IMR-90 (cell line): ENCODE measurements at regions not wholly inside any gene's neighbourhood (a gene's known extent, or its start where the extent isn't known, plus 50 kb on each side); places are given as distances from the start of the nearest gene placed in this dataset.

ENCODE experiments used
- ATAC-seq: fragments of 200-7000 bp; cut with Tn5 transposase; 2 replicates; pipeline ENCODE4 v1.9.1; 2020; ENCODE audit warnings: low read depth, mild to moderate bottlenecking, moderate library complexity
- BruUV-seq: library from RNA; stranded (reverse); fragments of 400-500 nt; replicated peaks from 2 replicates; lab custom pipeline; 2021; lab: Mats Ljungman, UMichigan
- CTCF ChIA-PET: fragments of 300-600 bp; formaldehyde crosslinking; extraction: SDS; loops from one replicate; lab custom pipeline; 2021; ENCODE audit warnings: antibody characterized with exemption; lab: Yijun Ruan, JAX
- POLR2A ChIA-PET: fragments of 300-600 bp; sonication (Branson Sonifier 250); formaldehyde crosslinking; loops from one replicate; lab custom pipeline; 2022; ENCODE audit warnings: antibody characterized with exemption; ENCODE audit not compliant: unreplicated experiment; lab: Charles Lee
- DNase-seq: peaks from one replicate; pipeline ENCODE4 v3.0.0; 2013
- H2AFZ ChIP-seq: replicated peaks from 2 replicates; pipeline ENCODE3; 2013; ENCODE audit warnings: low read length, mild to moderate bottlenecking; ENCODE audit not compliant: poor library complexity
- H2AK5ac ChIP-seq: 2 replicates; pipeline ENCODE4 v1.6.1; 2013; ENCODE audit warnings: low read depth, low read length, inconsistent platforms
- H2AK9ac ChIP-seq: replicated peaks from 2 replicates; pipeline ENCODE3; 2013; ENCODE audit warnings: mild to moderate bottlenecking, low read depth, low read length, moderate library complexity; ENCODE audit not compliant: poor library complexity
- H2BK120ac ChIP-seq: 2 replicates; pipeline ENCODE4 v1.6.1; 2013; ENCODE audit warnings: low read depth, low read length, inconsistent platforms
- H2BK15ac ChIP-seq: 3 replicates; pipeline ENCODE4 v1.6.1; 2013; ENCODE audit warnings: low read depth, low read length, inconsistent platforms
- H2BK20ac ChIP-seq: 2 replicates; pipeline ENCODE4 v1.6.1; 2013; ENCODE audit warnings: low read depth, mild to moderate bottlenecking, inconsistent platforms, low read length, moderate library complexity
- H2BK5ac ChIP-seq: 2 replicates; pipeline ENCODE4 v1.6.1; 2013; ENCODE audit warnings: mild to moderate bottlenecking, low read depth, low read length, inconsistent platforms; ENCODE audit not compliant: poor library complexity, severe bottlenecking
- H3K14ac ChIP-seq: replicated peaks from 2 replicates; pipeline ENCODE4 v1.6.1; 2013; ENCODE audit warnings: low read depth, low read length, inconsistent platforms
- H3K18ac ChIP-seq: 2 replicates; pipeline ENCODE4 v1.6.1; 2013; ENCODE audit warnings: low read depth, low read length, control low read depth
- H3K23ac ChIP-seq: 2 replicates; pipeline ENCODE4 v1.6.1; 2013; ENCODE audit warnings: low read depth, low read length, inconsistent platforms
- H3K27ac ChIP-seq: 2 replicates; pipeline ENCODE4 v1.5.1; 2013; ENCODE audit warnings: mild to moderate bottlenecking, control low read depth, low read length; ENCODE audit not compliant: insufficient read depth
- H3K27me3 ChIP-seq: 2 replicates; pipeline ENCODE4 v1.6.1; 2013; ENCODE audit warnings: low read length; ENCODE audit not compliant: control insufficient read depth, insufficient read depth
- H3K36me3 ChIP-seq: 2 replicates; pipeline ENCODE4 v1.6.1; 2013; ENCODE audit warnings: low read length, mixed read lengths; ENCODE audit not compliant: control insufficient read depth, insufficient read depth
- H3K4ac ChIP-seq: 2 replicates; pipeline ENCODE4 v1.6.1; 2013; ENCODE audit warnings: low read depth, low read length, inconsistent platforms
- H3K4me1 ChIP-seq: 2 replicates; pipeline ENCODE4 v1.6.1; 2013; ENCODE audit warnings: low read length, mixed read lengths; ENCODE audit not compliant: control insufficient read depth, insufficient read depth
- H3K4me2 ChIP-seq: 2 replicates; pipeline ENCODE4 v1.6.1; 2013; ENCODE audit warnings: low read depth, mild to moderate bottlenecking, control low read depth, low read length, moderate library complexity
- H3K4me3 ChIP-seq: 2 replicates; pipeline ENCODE4 v1.5.1; 2013; ENCODE audit warnings: low read depth, mild to moderate bottlenecking, control low read depth, low read length, moderate library complexity; ENCODE audit not compliant: insufficient read depth
- H3K56ac ChIP-seq: 2 replicates; pipeline ENCODE4 v1.6.1; 2013; ENCODE audit warnings: low read length, inconsistent platforms; ENCODE audit not compliant: insufficient read depth; ENCODE audit errors: extremely low read depth
- H3K79me1 ChIP-seq, 2 experiments: 2 replicates each; pipeline ENCODE4 v1.6.1; 2013; ENCODE audit warnings: low read length in 2 of 2, inconsistent platforms in 1 of 2, low read depth in 1 of 2
- H3K9ac ChIP-seq: 2 replicates; pipeline ENCODE4 v1.6.1; 2013; ENCODE audit warnings: low read depth, low read length, control low read depth
- H3K9me1 ChIP-seq: 2 replicates; pipeline ENCODE4 v1.6.1; 2013; ENCODE audit warnings: low read length, inconsistent platforms; ENCODE audit not compliant: insufficient read depth
- H3K9me3 ChIP-seq: 2 replicates; pipeline ENCODE4 v1.6.1; 2013; ENCODE audit warnings: low read length; ENCODE audit not compliant: control insufficient read depth, insufficient read depth
- H4K20me1 ChIP-seq: 2 replicates; pipeline ENCODE4 v1.6.1; 2013; ENCODE audit warnings: low read length, inconsistent platforms; ENCODE audit not compliant: insufficient read depth
- H4K5ac ChIP-seq: 2 replicates; pipeline ENCODE4 v1.6.1; 2013; ENCODE audit warnings: mild to moderate bottlenecking, low read depth, low read length, control low read depth
- H4K8ac ChIP-seq, 2 experiments: 2 replicates each; pipeline ENCODE4 v1.6.1; 2013; ENCODE audit warnings: low read depth in 2 of 2, low read length in 2 of 2, control low read depth in 1 of 2, inconsistent platforms in 1 of 2
- H4K91ac ChIP-seq: 2 replicates; pipeline ENCODE4 v1.6.1; 2013; ENCODE audit warnings: low read depth, low read length, inconsistent platforms; ENCODE audit not compliant: insufficient read depth
- BHLHE40 ChIP-seq: fragments of 150-350 bp; IDR thresholded peaks from 2 replicates; pipeline ENCODE4 v1.6.1; 2016; ENCODE audit warnings: mild to moderate bottlenecking, low read depth, low read length
- CHD1 ChIP-seq: IDR thresholded peaks from 2 replicates; pipeline ENCODE4 v1.6.1; 2012; ENCODE audit warnings: low read depth, low read length, improper control_type of control experiment
- FOS ChIP-seq: fragments of 150-350 bp; IDR thresholded peaks from 2 replicates; pipeline ENCODE4 v1.6.1; 2016; ENCODE audit warnings: low read depth, low read length
- MAFK ChIP-seq: IDR thresholded peaks from 2 replicates; pipeline ENCODE4 v1.6.1; 2012; ENCODE audit warnings: low read depth, low read length, improper control_type of control experiment
- MAZ ChIP-seq: IDR thresholded peaks from 2 replicates; pipeline ENCODE4 v1.6.1; 2012; ENCODE audit warnings: low read depth, mild to moderate bottlenecking, low read length, improper control_type of control experiment, moderate library complexity, borderline replicate concordance
- MXI1 ChIP-seq: IDR thresholded peaks from 2 replicates; pipeline ENCODE4 v1.6.1; 2012; ENCODE audit warnings: low read depth, mild to moderate bottlenecking, low read length, moderate library complexity, borderline replicate concordance
- NFE2L2 ChIP-seq: fragments of 150-350 bp; IDR thresholded peaks from 2 replicates; pipeline ENCODE4 v1.6.1; 2016; ENCODE audit warnings: low read depth, mild to moderate bottlenecking, low read length
- RCOR1 ChIP-seq: IDR thresholded peaks from 2 replicates; pipeline ENCODE4 v1.6.1; 2012; ENCODE audit warnings: mild to moderate bottlenecking, low read length, improper control_type of control experiment; ENCODE audit not compliant: insufficient replicate concordance
- RFX5 ChIP-seq: IDR thresholded peaks from 2 replicates; pipeline ENCODE4 v1.8.0; 2012; ENCODE audit warnings: low read depth, mild to moderate bottlenecking, low read length, moderate library complexity
- SMC3 ChIP-seq: fragments of 150-350 bp; IDR thresholded peaks from 2 replicates; pipeline ENCODE4 v1.6.1; 2016; ENCODE audit warnings: low read depth, mild to moderate bottlenecking, antibody characterized with exemption, low read length, moderate library complexity
- USF2 ChIP-seq: fragments of 150-350 bp; IDR thresholded peaks from 2 replicates; pipeline ENCODE4 v1.6.1; 2017; ENCODE audit warnings: mild to moderate bottlenecking, antibody characterized with exemption, low read length, low read depth
- WGBS, 2 experiments: methylation state at CpG; one replicate each; pipeline versions ENCODE4 v1.1.5 to v1.1.7; 2013; ENCODE audit warnings: missing lambda C conversion rate in 2 of 2; ENCODE audit not compliant: insufficient read length in 1 of 2; ENCODE audit errors: extremely low coverage in 2 of 2; 5-methylcytosine and 5-hydroxymethylcytosine counted together
- dilution Hi-C: fragments of 300-500 bp; cut with HindIII; formaldehyde crosslinking; loops from one replicate; pipeline ENCODE4 v1.14.3; 2018; ENCODE audit warnings: low sequenced_read_pairs; ENCODE audit not compliant: unreplicated experiment
- in situ Hi-C: fragments of 300-500 bp; cut with MboI; formaldehyde crosslinking; loops from 3 replicates; pipeline ENCODE4 v1.14.3; 2019; ENCODE audit warnings: low sequenced_read_pairs, inconsistent platforms, mixed read lengths
- intact Hi-C: fragments of 100-400 bp; cut with micrococcal nuclease; formaldehyde crosslinking; loops from 2 replicates; pipeline ENCODE4 v1.10.0; 2022
- TF ChIP-seq, protein P1 (sequence below): conservative IDR thresholded peaks from 2 replicates; pipeline ENCODE4 v1.5.1; 2012; ENCODE audit warnings: mild to moderate bottlenecking, low read depth, low read length, improper control_type of control experiment

DNA sequence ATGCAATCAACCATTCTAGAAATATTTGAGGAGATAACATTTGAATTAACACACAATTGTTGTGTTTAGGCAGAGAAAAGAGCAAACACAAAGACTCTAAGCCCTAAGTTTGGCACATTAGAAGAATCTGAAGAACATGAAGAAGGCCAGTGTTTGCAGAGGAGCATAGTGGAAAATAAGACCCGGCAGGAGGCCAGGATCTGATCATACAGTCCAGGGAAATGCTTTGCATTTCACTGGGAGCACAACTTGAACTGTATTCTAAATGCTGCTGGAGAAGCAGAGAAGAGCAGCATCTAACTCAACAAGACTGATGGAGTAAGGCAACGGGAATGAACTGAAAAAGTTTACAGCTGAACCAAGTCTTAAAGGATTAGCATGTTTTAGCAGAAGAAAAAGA, 463.4 kb downstream of the ZNF608 start:
- no peak overlapping the region for H3K4ac ChIP-seq
- no peak overlapping the region for H3K27ac ChIP-seq
- H3K23ac ChIP-seq = no peak overlapping the region
- no peak overlapping the region for H2BK5ac ChIP-seq
- H3K36me3 ChIP-seq = no peaks in the 10 kb centered on the region
- no peaks in the 10 kb centered on the region for H3K9me3 ChIP-seq
- no peak overlapping the region for H2AK9ac ChIP-seq
- in situ Hi-C loops (no loop called here), intact Hi-C loops (no loop called here), dilution Hi-C loops (no loop called here)
- H3K14ac ChIP-seq = no peak overlapping the region
- WGBS, 2 experiments = 80% methylated on average over 1 of the region's 2 CpGs; no CpG with 5 or more reads in 1 of the 2 experiments
- no peaks in the 10 kb centered on the region for H3K4me1 ChIP-seq
- TF ChIP-seq FOS (no peak), RFX5 (no peak), MAZ (no peak), MXI1 (no peak), NFE2L2 (no peak), RCOR1 (no peak), USF2 (no peak), MAFK (no peak), CHD1 (no peak), SMC3 (no peak), BHLHE40 (no peak)
- TF ChIP-seq, protein P1, sequence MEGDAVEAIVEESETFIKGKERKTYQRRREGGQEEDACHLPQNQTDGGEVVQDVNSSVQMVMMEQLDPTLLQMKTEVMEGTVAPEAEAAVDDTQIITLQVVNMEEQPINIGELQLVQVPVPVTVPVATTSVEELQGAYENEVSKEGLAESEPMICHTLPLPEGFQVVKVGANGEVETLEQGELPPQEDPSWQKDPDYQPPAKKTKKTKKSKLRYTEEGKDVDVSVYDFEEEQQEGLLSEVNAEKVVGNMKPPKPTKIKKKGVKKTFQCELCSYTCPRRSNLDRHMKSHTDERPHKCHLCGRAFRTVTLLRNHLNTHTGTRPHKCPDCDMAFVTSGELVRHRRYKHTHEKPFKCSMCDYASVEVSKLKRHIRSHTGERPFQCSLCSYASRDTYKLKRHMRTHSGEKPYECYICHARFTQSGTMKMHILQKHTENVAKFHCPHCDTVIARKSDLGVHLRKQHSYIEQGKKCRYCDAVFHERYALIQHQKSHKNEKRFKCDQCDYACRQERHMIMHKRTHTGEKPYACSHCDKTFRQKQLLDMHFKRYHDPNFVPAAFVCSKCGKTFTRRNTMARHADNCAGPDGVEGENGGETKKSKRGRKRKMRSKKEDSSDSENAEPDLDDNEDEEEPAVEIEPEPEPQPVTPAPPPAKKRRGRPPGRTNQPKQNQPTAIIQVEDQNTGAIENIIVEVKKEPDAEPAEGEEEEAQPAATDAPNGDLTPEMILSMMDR = no peak
- H3K79me1 ChIP-seq = no peaks in the 10 kb centered on the region
- H2BK20ac ChIP-seq = no peak overlapping the region
- H4K8ac ChIP-seq = no peak overlapping the region
- no peak overlapping the region for H3K56ac ChIP-seq
- no peak overlapping the region for H3K9ac ChIP-seq
- POLR2A ChIA-PET = no interaction called here
- CTCF ChIA-PET = no interaction called here
- no peak overlapping the region for H2AK5ac ChIP-seq
- H3K4me2 ChIP-seq = no peak overlapping the region
- H2BK120ac ChIP-seq = no peak overlapping the region
- H3K9me1 ChIP-seq = no peaks in the 10 kb centered on the region
- H3K27me3 ChIP-seq = peaks cover 1% of the 10 kb centered on the region
- BruUV-seq = no TSS peak
- H2BK15ac ChIP-seq = no peak overlapping the region
- H2AFZ ChIP-seq = no peak overlapping the region
- ATAC-seq (no peak), DNase-seq (no peak)
- no peak overlapping the region for H4K91ac ChIP-seq
- H4K5ac ChIP-seq = no peak overlapping the region
- H4K20me1 ChIP-seq = no peaks in the 10 kb centered on the region
- H3K4me3 ChIP-seq = no peak overlapping the region
- no peak overlapping the region for H3K18ac ChIP-seq
